PC-3 (cell line): ENCODE measurements at regions not wholly inside any gene's neighbourhood (a gene's known extent, or its start where the extent isn't known, plus 50 kb on each side); places are given as distances from the start of the nearest gene placed in this dataset.
"Not testable (repeated sequence)": the region's sequence is repeated elsewhere in the genome, so short reads cannot be mapped to it uniquely, and the experiment has no call there.

Experiments used
- ATAC-seq: fragments of 200-7000 bp; cut with Tn5 transposase; 2 replicates; pipeline ENCODE4 v1.9.1; 2020; ENCODE audit warnings: mild to moderate bottlenecking, moderate library complexity
- BruUV-seq: library from RNA; stranded (reverse); fragments of 400-500 nt; replicated peaks from 2 replicates; lab custom pipeline; 2021; lab: Mats Ljungman, UMichigan
- CTCF ChIA-PET: fragments of 300-600 bp; sonication (Branson Sonifier 250); formaldehyde crosslinking; loops from one replicate; lab custom pipeline; 2022; ENCODE audit warnings: antibody characterized with exemption; lab: Charles Lee
- POLR2A ChIA-PET: fragments of 300-600 bp; sonication (Branson Sonifier 250); formaldehyde crosslinking; loops from one replicate; lab custom pipeline; 2022; ENCODE audit warnings: antibody characterized with exemption; ENCODE audit not compliant: unreplicated experiment; lab: Charles Lee
- DNase-seq: peaks from one replicate; pipeline ENCODE4 v3.0.0-alpha.2; 2015
- H2AFZ ChIP-seq: fragments of 300-600 bp; sonication (generic); 2 replicates; pipeline ENCODE4 v1.6.0; 2016; ENCODE audit warnings: antibody characterized with exemption, low read length
- H3F3A ChIP-seq: fragments of 300-600 bp; sonication (generic); one replicate; pipeline ENCODE4 v1.6.0; 2017; ENCODE audit warnings: antibody characterized with exemption, low read length, control low read depth, mild to moderate bottlenecking; ENCODE audit not compliant: unreplicated experiment
- H3K27ac ChIP-seq: fragments of 300-600 bp; sonication (generic); 2 replicates; pipeline ENCODE4 v1.5.1; 2016; ENCODE audit warnings: mild to moderate bottlenecking, low read length
- H3K27me3 ChIP-seq: fragments of 300-600 bp; sonication (generic); 2 replicates; pipeline ENCODE4 v1.6.1; 2016; ENCODE audit warnings: low read length, mixed read lengths
- H3K36me3 ChIP-seq: fragments of 300-600 bp; sonication (generic); 2 replicates; pipeline ENCODE4 v1.6.1; 2016; ENCODE audit warnings: low read depth, mixed run types, low read length, mixed read lengths
- H3K4me1 ChIP-seq: fragments of 300-600 bp; sonication (generic); 2 replicates; pipeline ENCODE4 v1.5.1; 2016; ENCODE audit warnings: low read length; ENCODE audit not compliant: insufficient read depth
- H3K4me2 ChIP-seq: fragments of 300-600 bp; sonication (generic); 2 replicates; pipeline ENCODE4 v1.6.0; 2016; ENCODE audit warnings: low read length
- H3K4me3 ChIP-seq: fragments of 300-600 bp; sonication (generic); 2 replicates; pipeline ENCODE4 v1.5.1; 2016; ENCODE audit warnings: mild to moderate bottlenecking, low read length, mixed read lengths
- H3K79me2 ChIP-seq: fragments of 300-600 bp; sonication (generic); 2 replicates; pipeline ENCODE4 v1.6.1; 2017; ENCODE audit warnings: low read length, mixed read lengths
- H3K9ac ChIP-seq: fragments of 300-600 bp; sonication (generic); 2 replicates; pipeline ENCODE4 v1.6.0; 2016; ENCODE audit warnings: mild to moderate bottlenecking, low read length
- H3K9me2 ChIP-seq: fragments of 300-600 bp; sonication (generic); replicated peaks from 2 replicates; pipeline ENCODE4 v1.6.1; 2016; ENCODE audit warnings: mixed run types, low read length, mixed read lengths
- H3K9me3 ChIP-seq: fragments of 300-600 bp; sonication (generic); 2 replicates; pipeline ENCODE4 v1.6.1; 2016; ENCODE audit warnings: low read length, mixed read lengths
- H4K20me1 ChIP-seq: fragments of 300-600 bp; sonication (generic); 2 replicates; pipeline ENCODE4 v1.6.1; 2016; ENCODE audit warnings: low read length, mixed read lengths
- CTCF ChIP-seq: fragments of 300-600 bp; sonication (generic); conservative IDR thresholded peaks from 2 replicates; pipeline ENCODE4 v1.5.1; 2017; ENCODE audit warnings: antibody characterized with exemption, low read depth, mild to moderate bottlenecking, low read length
- EZH2 ChIP-seq: fragments of 300-600 bp; sonication (generic); IDR thresholded peaks from one replicate; pipeline ENCODE4 v1.6.1; 2017; ENCODE audit warnings: antibody characterized with exemption, mild to moderate bottlenecking, low read length; ENCODE audit not compliant: unreplicated experiment
- EZH2phosphoT487 ChIP-seq: fragments of 300-600 bp; sonication (generic); IDR thresholded peaks from 2 replicates; pipeline ENCODE4 v1.6.1; 2018; ENCODE audit warnings: mild to moderate bottlenecking, antibody characterized with exemption, low read length, borderline replicate concordance
- intact Hi-C: fragments of 100-400 bp; cut with micrococcal nuclease; formaldehyde crosslinking; loops from 2 replicates; pipeline ENCODE4 v1.9.0; 2023

- POLR2A ChIA-PET: no interaction called here
- Histone ChIP-seq H3K4me1 (no peaks in the 10 kb centered on the region), H3K27me3 (no peaks in the 10 kb centered on the region), H4K20me1 (no peaks in the 10 kb centered on the region), H2AFZ (no peak overlapping the region), H3K79me2 (no peaks in the 10 kb centered on the region), H3K4me2 (no peak overlapping the region), H3K9me3 (no peaks in the 10 kb centered on the region), H3K36me3 (no peaks in the 10 kb centered on the region), H3K9ac (no peak overlapping the region), H3K9me2 (no peaks in the 10 kb centered on the region), H3K27ac (no peak overlapping the region), H3F3A (no peaks in the 10 kb centered on the region), H3K4me3 (no peak overlapping the region)
- CTCF ChIA-PET: no interaction called here
- ATAC-seq (no peak), DNase-seq (no peak)
- BruUV-seq: no TSS peak
- TF ChIP-seq EZH2phosphoT487 (no peak), EZH2 (no peak), CTCF (no peak)
- intact Hi-C loops: no loop called here
These were observed 458.5 kb downstream of the RBFOX1 start for GRCh38 chr16:7791028-7791590.

- ChIA-PET POLR2A (no interaction called here), CTCF (no interaction called here)
- H3K4me3 ChIP-seq: no peak overlapping the region
- H2AFZ ChIP-seq: no peak overlapping the region
- H3K27me3 ChIP-seq: no peaks in the 10 kb centered on the region
- no peak overlapping the region for H3K4me2 ChIP-seq
- no TSS peak for BruUV-seq
- H3K9me3 ChIP-seq: no peaks in the 10 kb centered on the region
- H3K79me2 ChIP-seq: no peaks in the 10 kb centered on the region
- no peaks in the 10 kb centered on the region for H3K36me3 ChIP-seq
- DNase-seq (no peak), ATAC-seq (no peak)
- intact Hi-C loops: no loop called here
- TF ChIP-seq CTCF: no peak
- no peak for TF ChIP-seq EZH2
- TF ChIP-seq EZH2phosphoT487: no peak
- H3K27ac ChIP-seq: no peak overlapping the region
- H3K9ac ChIP-seq: no peak overlapping the region
- H4K20me1 ChIP-seq: no peaks in the 10 kb centered on the region
- no peaks in the 10 kb centered on the region for H3F3A ChIP-seq
- no peaks in the 10 kb centered on the region for H3K4me1 ChIP-seq
- no peaks in the 10 kb centered on the region for H3K9me2 ChIP-seq
These were observed 442.4 kb downstream of the RBFOX1 start for GRCh38 chr16:7775072-7775488.

GRCh38 chr16:7772722-7773121 lies 440.1 kb downstream of the RBFOX1 start:
- POLR2A ChIA-PET: no interaction called here
- no TSS peak for BruUV-seq
- H3K36me3 ChIP-seq: no peaks in the 10 kb centered on the region

DNA sequence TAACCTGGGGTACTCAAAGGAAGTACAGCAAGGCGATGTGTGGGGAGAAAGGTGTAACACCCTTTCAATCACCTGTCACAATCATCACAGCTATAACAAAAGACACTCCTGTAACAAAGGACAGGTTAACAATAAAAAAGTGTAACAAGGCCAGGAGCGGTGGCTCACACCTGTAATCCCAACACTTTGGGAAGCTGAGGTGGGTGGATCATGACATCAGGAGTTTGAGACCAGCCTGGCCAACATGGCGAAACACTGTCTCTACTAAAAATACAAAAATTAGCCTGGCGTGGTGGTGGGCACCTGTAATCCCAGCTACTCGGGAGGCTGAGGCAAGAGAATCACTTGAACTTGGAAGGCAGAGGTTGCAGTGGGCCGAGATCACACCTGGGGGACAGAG lies 436.4 kb downstream of the RBFOX1 start:
- H3K9me3 ChIP-seq, H3K4me2 ChIP-seq, intact Hi-C loops, H3K79me2 ChIP-seq, H3K4me1 ChIP-seq, ATAC-seq, POLR2A ChIA-PET, H3K27ac ChIP-seq, DNase-seq, H4K20me1 ChIP-seq, H3K27me3 ChIP-seq, H3K4me3 ChIP-seq, H3K9ac ChIP-seq, H2AFZ ChIP-seq, CTCF ChIA-PET, H3K9me2 ChIP-seq, H3F3A ChIP-seq, H3K36me3 ChIP-seq, BruUV-seq: not testable (repeated sequence)

More at GRCh38 chr16:7772722-7773121, 440.1 kb downstream of the RBFOX1 start:
- Histone ChIP-seq H3K9ac (no peak overlapping the region), H4K20me1 (no peaks in the 10 kb centered on the region), H3F3A (no peaks in the 10 kb centered on the region), H3K4me2 (no peak overlapping the region), H3K4me3 (no peak overlapping the region), H3K27ac (no peak overlapping the region), H3K9me2 (no peaks in the 10 kb centered on the region), H3K4me1 (no peaks in the 10 kb centered on the region), H2AFZ (no peak overlapping the region), H3K79me2 (no peaks in the 10 kb centered on the region), H3K27me3 (no peaks in the 10 kb centered on the region), H3K9me3 (no peaks in the 10 kb centered on the region)
- TF ChIP-seq EZH2phosphoT487: no peak
- no peak for TF ChIP-seq CTCF
- TF ChIP-seq EZH2: no peak
- CTCF ChIA-PET: no interaction called here
- intact Hi-C loops: no loop called here
- DNase-seq (no peak), ATAC-seq (no peak)
